ENCODE measurements at regions not wholly inside any gene's neighbourhood (a gene's known extent, or its start where the extent isn't known, plus 50 kb on each side); places are given as distances from the start of the nearest gene placed in this dataset.

- DNase-seq = no peak
Observed at GRCh38 chr10:111523016-111523415, 446.2 kb downstream of the ADRA2A start.

GRCh38 chr10:111524134-111524533 is 447.3 kb downstream of the ADRA2A start:
- DNase-seq = no peak

DNA sequence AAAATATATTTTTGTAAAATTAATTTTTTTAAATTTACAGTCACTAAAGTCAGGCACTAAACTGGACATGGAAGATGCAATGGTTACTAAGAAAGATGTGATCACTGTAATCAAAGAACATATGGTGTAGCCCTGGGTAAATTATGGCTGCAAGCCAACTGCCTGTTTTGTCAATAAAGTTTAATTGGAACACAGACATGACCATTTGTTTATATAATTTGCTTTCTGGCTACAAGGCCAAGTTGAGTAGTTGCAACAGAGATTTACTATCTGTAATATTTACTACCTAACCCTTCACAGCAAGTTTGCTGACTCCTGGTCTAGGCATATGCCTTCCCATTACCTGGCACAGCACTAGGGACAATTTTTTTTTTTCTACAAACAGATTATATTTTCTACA is 448.9 kb downstream of the ADRA2A start:
- no peak for DNase-seq

GRCh38 chr10:111531690-111532089 is 454.9 kb downstream of the ADRA2A start:
- no peak for DNase-seq

DNA sequence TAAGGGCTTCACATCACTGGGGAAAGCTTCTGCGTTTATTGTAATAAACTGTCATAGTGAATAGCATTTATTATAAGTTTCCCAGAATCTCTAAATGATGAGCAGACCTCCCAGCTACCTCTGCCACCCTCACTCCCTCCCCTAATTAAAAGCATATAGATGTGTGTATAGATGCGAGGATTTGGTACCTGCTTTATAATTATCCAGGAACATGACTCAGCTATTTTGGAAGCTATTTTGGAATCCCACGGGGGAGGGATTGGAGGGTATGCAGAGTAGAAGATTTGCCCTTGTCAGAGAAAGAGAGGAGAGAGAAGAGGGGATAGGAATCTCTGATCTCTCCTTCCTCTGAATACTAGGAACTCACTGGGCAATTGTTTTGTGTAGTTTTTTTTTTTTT is 455.3 kb downstream of the ADRA2A start:
- no peak for DNase-seq

DNA sequence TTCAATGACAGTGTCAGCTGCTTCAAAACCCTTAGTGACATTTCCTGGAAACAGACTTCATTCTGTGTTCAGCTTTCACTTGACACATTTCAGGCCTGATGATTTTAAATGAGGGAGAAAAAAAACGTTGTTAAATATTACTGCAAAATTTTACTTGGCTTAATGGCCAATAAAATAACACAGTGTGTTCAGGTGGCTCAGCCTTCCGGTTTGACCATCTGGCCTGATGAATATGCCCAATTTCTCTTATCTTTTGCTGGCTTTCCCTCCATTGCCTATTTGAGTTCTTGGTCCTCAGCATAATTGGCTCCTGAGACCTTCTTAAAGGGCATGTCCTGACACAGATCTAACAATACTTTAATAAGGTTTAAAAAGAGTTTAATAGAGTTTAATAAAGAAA is 462.4 kb downstream of the ADRA2A start:
- DNase-seq = no peak

DNA sequence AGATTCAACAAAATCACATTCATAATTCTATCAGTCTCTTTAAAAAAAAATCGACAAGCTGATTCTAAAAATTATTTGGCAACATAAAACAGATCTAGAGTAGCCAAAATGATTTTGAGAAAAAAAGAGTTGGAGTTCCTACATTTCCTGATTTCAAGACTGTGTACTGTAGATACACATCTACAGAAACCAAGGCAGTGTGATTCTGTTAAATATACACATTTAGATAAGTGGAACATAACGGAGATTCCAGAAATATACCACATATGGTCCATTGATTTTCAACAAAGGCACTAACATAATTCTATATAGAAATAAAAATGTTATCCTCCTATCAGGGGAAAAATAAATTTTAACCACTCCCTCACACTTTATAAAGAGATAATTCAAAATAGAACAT is 467.0 kb downstream of the ADRA2A start:
- no peak for DNase-seq

DNA sequence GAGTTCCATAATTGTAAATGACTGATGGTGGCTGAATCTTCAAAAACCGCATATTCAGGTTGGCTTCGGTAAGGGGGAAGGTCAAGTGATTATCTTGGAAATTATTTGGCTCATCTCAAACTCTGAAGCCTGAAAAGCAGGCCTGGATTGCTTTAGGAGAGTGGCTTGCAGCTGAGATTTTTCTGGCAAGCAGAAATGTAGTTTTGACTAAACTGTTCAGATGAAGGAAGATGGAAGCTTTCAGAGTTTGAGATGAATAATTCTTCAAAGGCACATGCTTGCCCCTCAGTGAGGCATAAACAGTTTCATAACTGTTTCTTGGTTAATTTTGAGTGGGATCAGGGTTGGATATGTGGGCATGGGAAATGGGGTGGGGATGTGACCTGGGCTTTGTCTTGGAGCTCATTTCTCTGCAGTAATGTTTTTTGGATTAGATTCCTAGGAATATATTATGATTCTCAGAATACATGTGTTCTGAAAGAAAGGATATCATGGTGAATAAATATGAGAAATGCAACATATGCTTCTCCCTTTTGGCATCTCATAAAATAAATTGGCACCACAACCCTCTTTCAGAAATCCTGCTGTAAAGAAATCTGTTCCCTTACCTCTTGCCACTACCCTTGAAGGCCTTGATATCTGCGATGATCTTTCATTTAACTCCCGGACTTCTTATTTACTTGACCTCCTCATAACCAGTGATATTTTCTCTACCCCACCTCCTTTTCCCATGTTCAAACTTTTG is 469.2 kb downstream of the ADRA2A start:
- DNase-seq = no peak

DNA sequence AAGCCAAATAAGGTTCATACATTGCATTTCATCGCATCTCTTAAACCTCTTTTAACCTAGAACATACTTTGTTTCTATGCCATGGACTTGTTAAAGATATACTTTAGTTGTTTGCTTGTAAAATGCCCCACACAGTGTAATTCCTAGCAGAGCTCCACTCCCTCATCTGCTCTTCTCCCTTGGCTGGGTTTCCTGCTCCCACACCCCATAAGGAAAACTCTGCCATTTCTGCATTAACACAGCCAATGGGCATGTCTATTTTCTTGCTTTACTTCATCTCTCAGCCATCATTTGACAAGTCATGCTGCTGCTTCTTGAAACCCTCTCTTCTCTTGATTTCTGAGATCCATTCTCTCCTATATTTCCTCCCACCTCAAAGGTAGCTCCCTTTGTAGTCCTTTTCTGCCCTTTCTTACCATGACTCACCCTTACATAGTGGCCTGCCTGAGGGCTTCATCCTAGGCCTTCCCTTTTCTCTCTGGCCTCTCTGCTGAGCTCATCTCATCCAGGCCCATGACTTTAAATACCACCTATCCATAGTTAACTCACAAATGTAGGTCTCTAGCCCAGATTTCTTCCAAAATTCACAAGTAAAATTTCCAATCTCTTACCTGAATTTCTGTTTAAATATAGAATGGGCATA is 471.4 kb downstream of the ADRA2A start:
- DNase-seq = no peak

GRCh38 chr10:111551001-111551400 is 474.2 kb downstream of the ADRA2A start:
- no peak for DNase-seq

- DNase-seq = no peak
Observed at GRCh38 chr10:111556666-111557065, 479.8 kb downstream of the ADRA2A start.

DNA sequence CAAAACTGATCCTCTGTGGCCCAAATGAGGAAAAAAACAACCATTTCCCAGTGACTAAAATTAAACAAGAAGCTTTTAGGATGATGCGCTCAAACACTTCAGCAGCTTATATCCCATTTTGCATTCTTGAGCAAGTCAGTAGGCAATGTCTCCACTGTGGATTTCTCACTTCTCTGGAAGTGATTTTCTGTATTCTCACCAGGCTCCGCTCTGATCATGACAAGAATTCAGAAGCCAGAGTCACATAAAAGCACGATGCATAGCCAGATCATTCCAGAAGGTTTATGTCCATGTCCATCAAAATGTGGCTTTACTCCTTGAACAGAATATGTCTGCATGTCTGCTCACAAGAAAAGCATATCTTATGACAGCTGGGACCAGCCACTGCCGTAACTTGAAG is 481.4 kb downstream of the ADRA2A start:
- no peak for DNase-seq

- DNase-seq = no peak
Observed at GRCh38 chr10:111560027-111560426, 483.2 kb downstream of the ADRA2A start.

GRCh38 chr10:111561124-111561523 is 484.3 kb downstream of the ADRA2A start:
- no peak for DNase-seq

DNA sequence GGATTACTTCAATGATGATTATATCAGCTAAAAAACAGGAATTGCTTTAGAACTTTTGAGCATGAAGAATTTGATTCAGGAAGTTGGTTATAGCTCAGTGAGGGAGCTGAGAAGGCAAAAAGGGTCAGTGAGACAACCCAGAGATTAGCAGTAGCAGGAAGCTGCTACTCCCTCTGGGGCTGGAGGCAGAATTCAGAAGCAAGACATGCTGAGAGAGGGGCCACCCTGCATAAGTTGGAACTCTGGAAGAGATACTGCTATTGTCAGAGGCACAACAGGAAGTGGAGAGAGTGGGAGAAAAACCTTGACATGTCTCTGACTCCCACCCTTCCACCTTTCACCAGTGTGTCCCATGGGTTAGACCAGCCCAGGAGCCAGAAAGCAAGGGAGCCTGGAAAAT is 488.7 kb downstream of the ADRA2A start:
- no peak for DNase-seq

DNA sequence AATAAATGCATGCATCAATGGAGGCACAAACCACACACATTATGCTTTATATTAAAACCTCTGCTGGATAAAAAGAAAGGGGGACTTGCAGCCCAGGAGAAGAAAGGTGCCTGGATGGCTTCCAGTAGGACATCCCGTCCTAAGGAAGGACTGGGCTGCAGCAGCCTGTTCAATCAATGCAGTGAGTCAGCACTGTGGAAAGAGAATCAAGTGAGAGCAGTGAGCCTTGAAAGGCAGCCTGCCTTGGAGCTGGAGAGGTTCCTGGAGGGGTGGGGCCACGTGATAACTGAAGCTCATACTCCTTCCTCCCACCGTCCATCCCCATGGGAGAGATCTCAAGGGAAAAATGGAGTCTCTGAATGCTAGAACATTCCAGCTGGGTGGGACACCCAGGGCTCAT is 501.2 kb downstream of the ADRA2A start:
- no peak for DNase-seq

DNA sequence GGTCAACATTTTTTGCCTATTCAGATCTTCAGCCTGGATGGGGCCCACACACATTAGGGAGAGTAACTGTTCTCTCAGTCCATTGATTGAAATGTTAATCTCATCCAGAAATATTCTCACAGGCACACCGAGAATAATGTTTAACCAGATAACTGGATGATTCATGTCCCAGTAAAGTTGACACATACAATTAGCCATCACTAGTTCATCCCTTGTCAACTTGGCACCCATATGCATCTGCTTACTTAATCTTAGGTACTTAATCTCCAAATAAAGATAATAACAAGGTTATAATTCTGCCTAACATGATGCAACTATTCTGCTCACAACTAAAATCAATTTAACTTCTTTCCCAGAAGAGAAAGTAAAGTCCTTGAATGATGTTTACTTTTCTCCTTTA is 502.6 kb downstream of the ADRA2A start:
- DNase-seq = no peak

DNA sequence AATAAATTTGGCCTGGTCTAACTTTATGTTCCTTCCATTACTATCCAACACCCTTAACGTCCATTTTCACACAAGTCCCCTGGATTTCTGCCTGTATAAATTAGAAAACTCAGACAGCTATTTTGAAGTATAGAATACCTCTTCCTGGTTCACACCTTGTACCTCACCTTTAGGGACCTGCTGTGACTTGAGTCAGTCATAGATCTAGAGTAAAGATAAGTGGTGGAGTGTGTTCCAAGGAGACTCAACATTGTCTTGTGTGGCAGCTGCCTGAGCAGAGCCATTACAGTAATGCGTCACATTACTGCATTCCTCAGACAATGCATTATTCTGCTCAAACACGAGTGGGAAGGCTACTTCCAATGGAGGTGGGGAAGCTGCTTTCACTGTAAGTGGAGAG is 513.9 kb downstream of the ADRA2A start:
- no peak for DNase-seq

- no peak for DNase-seq
Observed at GRCh38 chr10:111593578-111593977, 516.7 kb downstream of the ADRA2A start.

DNA sequence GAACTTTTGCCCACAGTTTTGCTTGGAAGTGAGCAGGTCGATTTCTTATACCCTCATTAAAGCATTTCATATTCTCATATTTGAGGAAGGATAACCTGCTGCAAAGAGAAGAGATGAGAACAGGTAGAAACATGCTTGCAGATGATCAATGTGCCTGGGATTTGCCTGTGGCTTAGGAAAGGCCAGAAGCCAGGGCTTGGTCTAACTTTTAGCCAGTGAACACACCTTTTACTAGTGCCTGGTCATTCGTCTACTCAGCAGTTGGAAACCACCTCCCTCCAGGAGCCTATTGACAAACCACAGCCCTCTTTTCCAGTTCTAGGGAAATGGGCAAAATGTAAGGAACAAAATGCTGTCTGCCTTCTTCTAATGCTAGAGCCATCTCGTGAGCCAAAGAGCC is 518.3 kb downstream of the ADRA2A start:
- DNase-seq = no peak

DNA sequence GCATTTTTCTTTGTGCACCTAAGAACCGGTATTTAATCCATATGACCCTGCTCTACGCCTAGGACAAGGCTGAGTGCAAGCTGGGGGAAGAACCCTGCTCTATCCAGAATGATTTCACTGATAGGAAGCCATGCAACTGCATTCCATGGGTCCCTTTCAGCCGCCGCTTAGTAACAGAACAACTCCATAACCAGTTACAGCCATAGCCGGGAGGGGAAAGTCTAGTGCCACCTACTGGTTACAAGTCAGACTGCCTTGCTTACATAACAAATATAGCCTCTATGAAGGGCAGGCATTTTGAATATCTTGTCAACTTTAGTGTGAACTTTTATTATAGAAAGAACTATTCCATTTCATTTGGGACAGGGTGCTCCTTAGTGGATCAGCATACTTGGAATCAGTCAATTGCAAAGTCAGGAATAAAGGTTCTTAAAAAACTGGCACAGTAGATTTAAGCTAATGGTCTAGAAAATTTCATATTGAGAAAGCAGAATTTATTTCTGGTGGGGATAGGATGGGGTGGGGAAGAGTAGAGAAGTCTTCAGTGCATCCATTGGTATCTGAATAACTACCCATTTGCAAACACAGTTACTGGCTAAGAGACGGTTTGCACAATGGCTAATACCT is 521.7 kb downstream of the ADRA2A start:
- DNase-seq = peak; percentile 36

DNA sequence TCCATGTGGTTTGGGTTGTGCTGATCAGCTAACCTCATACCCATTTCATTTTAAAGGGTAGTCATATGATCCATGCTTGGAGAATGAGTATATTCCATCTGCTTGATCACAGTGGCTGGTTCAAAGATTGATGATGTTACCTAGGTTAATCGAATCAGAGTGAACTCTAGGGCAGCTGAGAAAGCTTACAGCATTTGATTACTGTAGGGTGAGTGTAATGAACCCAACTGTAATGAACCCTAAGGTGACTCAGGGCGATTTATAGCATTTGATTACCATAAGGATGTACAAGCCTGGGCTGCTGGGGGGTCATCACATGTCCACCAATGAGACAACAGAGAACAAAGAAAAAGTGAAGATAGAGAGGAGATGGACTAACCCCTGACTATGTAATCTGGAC is 523.1 kb downstream of the ADRA2A start:
- DNase-seq = no peak

DNA sequence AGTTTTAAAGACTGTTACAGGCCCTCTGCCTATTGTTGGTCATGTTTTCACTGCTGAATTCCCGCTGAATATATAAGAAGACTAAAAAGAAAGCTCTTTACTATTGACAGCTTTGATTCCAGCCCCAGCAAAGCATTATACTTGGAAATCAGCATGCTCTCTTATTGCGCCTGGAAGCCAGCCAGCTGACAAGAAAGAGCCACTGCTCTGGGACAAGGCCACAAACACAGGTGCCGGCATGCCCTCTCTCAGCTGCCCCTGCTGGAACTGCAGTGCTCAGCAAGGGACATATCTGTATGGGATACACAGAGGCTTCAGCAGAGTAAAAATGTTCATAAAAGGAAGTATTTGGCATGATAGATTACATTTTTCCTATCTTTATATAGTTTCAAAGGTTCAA is 523.9 kb downstream of the ADRA2A start:
- DNase-seq = no peak

GRCh38 chr10:111612273-111612672 is 535.4 kb downstream of the ADRA2A start:
- DNase-seq = no peak

- DNase-seq = no peak
Observed at GRCh38 chr10:111634191-111634590, 549.4 kb downstream of the GPAM start.

All from NCI-H510A treated with DMSO at 0.1 percent for 48 hours (cell line).